Activated B cell treated with CpG ODN at 0.5 μM for 24 hours (primary cell): ENCODE measurements at regions not wholly inside any gene's neighbourhood (a gene's known extent, or its start where the extent isn't known, plus 50 kb on each side); places are given as distances from the start of the nearest gene placed in this dataset.

Experiments
- ATAC-seq: fragments of 200-7000 bp; cut with Tn5 transposase; one replicate; pipeline ENCODE4 v1.10.0; 2021; ENCODE audit warnings: low read depth, mild to moderate bottlenecking, moderate library complexity
- CTCF ChIA-PET: fragments of 350-600 bp; sonication (Branson Sonifier 250); formaldehyde crosslinking; loops from one replicate; lab custom pipeline; 2021; ENCODE audit warnings: antibody characterized with exemption; lab: Charles Lee
- POLR2A ChIA-PET: fragments of 350-600 bp; sonication (Branson Sonifier 250); formaldehyde crosslinking; loops from one replicate; lab custom pipeline; 2021; ENCODE audit warnings: antibody characterized with exemption; lab: Charles Lee
- DNase-seq: peaks from one replicate; pipeline ENCODE4 v3.0.0; 2022
- H3K27ac Mint-ChIP-seq: one replicate; pipeline ENCODE4 v1.8.0; 2020; ENCODE audit warnings: mixed read lengths
- H3K27me3 Mint-ChIP-seq: one replicate; pipeline ENCODE4 v1.8.0; 2021; ENCODE audit warnings: mixed read lengths
- H3K36me3 Mint-ChIP-seq: one replicate; pipeline ENCODE4 v1.8.0; 2021; ENCODE audit warnings: low read depth, mixed read lengths
- H3K4me1 Mint-ChIP-seq: one replicate; pipeline ENCODE4 v1.8.0; 2021; ENCODE audit warnings: mixed read lengths
- H3K4me3 Mint-ChIP-seq: one replicate; pipeline ENCODE4 v1.8.0; 2020; ENCODE audit warnings: mild to moderate bottlenecking, mixed read lengths
- H3K9me3 Mint-ChIP-seq: one replicate; pipeline ENCODE4 v1.8.0; 2020; ENCODE audit warnings: mixed read lengths
- intact Hi-C: fragments of 100-400 bp; cut with micrococcal nuclease; formaldehyde crosslinking; loops from one replicate; pipeline ENCODE4 v1.15.1; 2024
- TF ChIP-seq, protein P1 (sequence below): fragments of 200-600 bp; IDR thresholded peaks from one replicate; pipeline ENCODE4 v1.8.0; 2022; ENCODE audit warnings: antibody characterized with exemption, mild to moderate bottlenecking

GRCh38 chr6:788058-788457 is 95.1 kb upstream of the EXOC2 start:
- ATAC-seq (no peak), DNase-seq (no peak)
- POLR2A ChIA-PET = interaction anchor here (0.6 kb wide), 1 partner anchor 365 kb away, joined by 9 read pairs; no protein-coding TSS in a partner anchor
- intact Hi-C loops = no loop called here
- no peak overlapping the region for H3K27ac Mint-ChIP-seq
- TF ChIP-seq, protein P1, sequence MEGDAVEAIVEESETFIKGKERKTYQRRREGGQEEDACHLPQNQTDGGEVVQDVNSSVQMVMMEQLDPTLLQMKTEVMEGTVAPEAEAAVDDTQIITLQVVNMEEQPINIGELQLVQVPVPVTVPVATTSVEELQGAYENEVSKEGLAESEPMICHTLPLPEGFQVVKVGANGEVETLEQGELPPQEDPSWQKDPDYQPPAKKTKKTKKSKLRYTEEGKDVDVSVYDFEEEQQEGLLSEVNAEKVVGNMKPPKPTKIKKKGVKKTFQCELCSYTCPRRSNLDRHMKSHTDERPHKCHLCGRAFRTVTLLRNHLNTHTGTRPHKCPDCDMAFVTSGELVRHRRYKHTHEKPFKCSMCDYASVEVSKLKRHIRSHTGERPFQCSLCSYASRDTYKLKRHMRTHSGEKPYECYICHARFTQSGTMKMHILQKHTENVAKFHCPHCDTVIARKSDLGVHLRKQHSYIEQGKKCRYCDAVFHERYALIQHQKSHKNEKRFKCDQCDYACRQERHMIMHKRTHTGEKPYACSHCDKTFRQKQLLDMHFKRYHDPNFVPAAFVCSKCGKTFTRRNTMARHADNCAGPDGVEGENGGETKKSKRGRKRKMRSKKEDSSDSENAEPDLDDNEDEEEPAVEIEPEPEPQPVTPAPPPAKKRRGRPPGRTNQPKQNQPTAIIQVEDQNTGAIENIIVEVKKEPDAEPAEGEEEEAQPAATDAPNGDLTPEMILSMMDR = no peak
- CTCF ChIA-PET = interaction anchor here (1.6 to 1.9 kb wide), 3 partner anchors 10 to 599 kb away, joined by 3 to 11 read pairs (median 5); no protein-coding TSS in a partner anchor
- no peak overlapping the region for H3K4me3 Mint-ChIP-seq
- peaks cover 25% of the 10 kb centered on the region for H3K27me3 Mint-ChIP-seq
- no peaks in the 10 kb centered on the region for H3K9me3 Mint-ChIP-seq
- peaks cover 6% of the 10 kb centered on the region for H3K4me1 Mint-ChIP-seq
- peaks cover 1% of the 10 kb centered on the region for H3K36me3 Mint-ChIP-seq

DNA sequence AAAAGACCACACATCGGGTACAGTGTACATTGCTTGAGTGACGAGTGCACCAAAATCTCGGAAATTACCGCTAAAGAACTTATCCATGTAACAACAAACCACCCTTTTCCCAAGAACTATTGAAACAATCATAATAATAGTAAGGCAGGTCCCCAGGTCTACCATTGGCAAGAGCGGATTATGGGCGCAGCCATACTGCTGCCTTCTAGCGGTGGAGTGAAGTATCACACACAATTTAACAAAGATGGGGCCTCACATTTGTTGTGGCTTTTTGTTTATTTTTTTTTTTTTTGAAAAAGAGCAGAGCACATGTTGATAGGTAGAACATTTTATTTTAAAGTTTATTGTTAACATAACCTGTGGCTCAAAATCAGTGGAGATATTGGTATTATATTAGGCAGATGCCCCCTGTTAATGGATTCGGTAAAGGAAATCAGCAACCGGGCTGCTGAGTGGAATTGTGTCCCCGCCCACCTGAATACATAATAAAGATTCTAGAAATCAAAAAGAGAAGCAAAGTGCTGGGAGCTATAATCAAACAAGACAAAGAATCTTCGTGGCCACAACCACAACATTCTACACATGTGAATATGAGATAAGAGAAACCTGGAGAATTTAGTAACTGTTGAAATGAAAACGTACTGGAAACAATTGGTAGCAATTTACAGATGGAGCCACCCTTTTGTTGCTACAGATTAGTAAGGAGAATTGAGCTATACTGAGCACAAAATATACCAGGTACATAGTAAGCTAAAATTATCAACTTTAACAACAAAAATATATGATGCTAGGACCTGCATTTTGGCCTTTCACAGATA is 94.2 kb upstream of the EXOC2 start:
- DNase-seq = no peak
- ATAC-seq = no peak
- POLR2A ChIA-PET = no interaction called here
- Mint-ChIP-seq H3K36me3 (peaks cover 1% of the 10 kb centered on the region), H3K9me3 (no peaks in the 10 kb centered on the region), H3K4me1 (peaks cover 6% of the 10 kb centered on the region), H3K27ac (no peak overlapping the region), H3K4me3 (no peak overlapping the region), H3K27me3 (peaks cover 20% of the 10 kb centered on the region)
- CTCF ChIA-PET = interaction anchor here (1.6 to 1.9 kb wide), 2 partner anchors 194 to 598 kb away, joined by 3 to 11 read pairs; no protein-coding TSS in a partner anchor
- intact Hi-C loops = loop anchor here (1.0 to 2.0 kb wide), 2 partner anchors 194 to 598 kb away; no protein-coding TSS in a partner anchor
- TF ChIP-seq, protein P1 = no peak

- ATAC-seq = no peak
- Mint-ChIP-seq H3K4me3 (no peak overlapping the region), H3K27me3 (peaks cover 2% of the 10 kb centered on the region), H3K36me3 (no peaks in the 10 kb centered on the region), H3K27ac (no peak overlapping the region), H3K4me1 (peaks cover 6% of the 10 kb centered on the region), H3K9me3 (no peaks in the 10 kb centered on the region)
- no peak for DNase-seq
- ChIA-PET CTCF (no interaction called here), POLR2A (no interaction called here)
- TF ChIP-seq, protein P1 = no peak
- intact Hi-C loops = no loop called here
These were observed 91.2 kb upstream of the EXOC2 start for GRCh38 chr6:783966-784735.

GRCh38 chr6:782141-782540 is 89.2 kb upstream of the EXOC2 start:
- Mint-ChIP-seq H3K36me3 (no peaks in the 10 kb centered on the region), H3K4me3 (no peak overlapping the region), H3K9me3 (no peaks in the 10 kb centered on the region), H3K27me3 (peaks cover 2% of the 10 kb centered on the region), H3K27ac (no peak overlapping the region), H3K4me1 (no peaks in the 10 kb centered on the region)
- intact Hi-C loops = no loop called here
- POLR2A ChIA-PET = no interaction called here
- DNase-seq (no peak), ATAC-seq (no peak)
- CTCF ChIA-PET = no interaction called here
- TF ChIP-seq, protein P1 = no peak
